ENCODE measurements at regions not wholly inside any gene's neighbourhood (a gene's known extent, or its start where the extent isn't known, plus 50 kb on each side); places are given as distances from the start of the nearest gene placed in this dataset.

- ChIA-PET CTCF (no interaction called here), POLR2A (no interaction called here), RAD21 (ENCODE audit: low non-redundant PET in 1 of 2, low total read pairs in 2 of 2, uncharacterized antibody in 2 of 2, unreplicated experiment in 2 of 2) (no interaction called here)
- ATAC-seq (no peak), DNase-seq (ENCODE audit: low read depth, low spot score) (no peak)
- Histone ChIP-seq H2AFZ (ENCODE audit: low read depth, low read length, poor library complexity, severe bottlenecking) (no peak overlapping the region), H3K4me3 (replicated peaks in 1 of 2; ENCODE audit: low read depth in 1 of 2, low read length in 2 of 2) (no peak overlapping the region), H3K4me2 (ENCODE audit: low read length) (no peak overlapping the region), H3K4me1 (ENCODE audit: control insufficient read depth in 1 of 2, insufficient read depth in 2 of 2, low read length in 2 of 2) (no peaks in the 10 kb centered on the region), H3K9ac (ENCODE audit: low read length) (no peak overlapping the region), H3K27me3 (ENCODE audit: insufficient read depth, low read length) (no peaks in the 10 kb centered on the region), H3K79me2 (ENCODE audit: insufficient read depth, low read length) (no peaks in the 10 kb centered on the region), H3K9me3 (ENCODE audit: control insufficient read depth in 1 of 2, insufficient read depth in 1 of 2, low read depth in 1 of 2, low read length in 2 of 2) (no peaks in the 10 kb centered on the region), H3K36me3 (ENCODE audit: control insufficient read depth in 1 of 2, insufficient read depth in 2 of 2, low read length in 2 of 2) (no peaks in the 10 kb centered on the region), H3K9me2 (ENCODE audit: insufficient read depth) (no peaks in the 10 kb centered on the region), H4K20me1 (ENCODE audit: insufficient read depth) (no peaks in the 10 kb centered on the region), H3K27ac (ENCODE audit: low read depth, low read length) (no peak overlapping the region)
- no TSS peak for BruUV-seq (replicated peaks)
- TF ChIP-seq, protein P1, sequence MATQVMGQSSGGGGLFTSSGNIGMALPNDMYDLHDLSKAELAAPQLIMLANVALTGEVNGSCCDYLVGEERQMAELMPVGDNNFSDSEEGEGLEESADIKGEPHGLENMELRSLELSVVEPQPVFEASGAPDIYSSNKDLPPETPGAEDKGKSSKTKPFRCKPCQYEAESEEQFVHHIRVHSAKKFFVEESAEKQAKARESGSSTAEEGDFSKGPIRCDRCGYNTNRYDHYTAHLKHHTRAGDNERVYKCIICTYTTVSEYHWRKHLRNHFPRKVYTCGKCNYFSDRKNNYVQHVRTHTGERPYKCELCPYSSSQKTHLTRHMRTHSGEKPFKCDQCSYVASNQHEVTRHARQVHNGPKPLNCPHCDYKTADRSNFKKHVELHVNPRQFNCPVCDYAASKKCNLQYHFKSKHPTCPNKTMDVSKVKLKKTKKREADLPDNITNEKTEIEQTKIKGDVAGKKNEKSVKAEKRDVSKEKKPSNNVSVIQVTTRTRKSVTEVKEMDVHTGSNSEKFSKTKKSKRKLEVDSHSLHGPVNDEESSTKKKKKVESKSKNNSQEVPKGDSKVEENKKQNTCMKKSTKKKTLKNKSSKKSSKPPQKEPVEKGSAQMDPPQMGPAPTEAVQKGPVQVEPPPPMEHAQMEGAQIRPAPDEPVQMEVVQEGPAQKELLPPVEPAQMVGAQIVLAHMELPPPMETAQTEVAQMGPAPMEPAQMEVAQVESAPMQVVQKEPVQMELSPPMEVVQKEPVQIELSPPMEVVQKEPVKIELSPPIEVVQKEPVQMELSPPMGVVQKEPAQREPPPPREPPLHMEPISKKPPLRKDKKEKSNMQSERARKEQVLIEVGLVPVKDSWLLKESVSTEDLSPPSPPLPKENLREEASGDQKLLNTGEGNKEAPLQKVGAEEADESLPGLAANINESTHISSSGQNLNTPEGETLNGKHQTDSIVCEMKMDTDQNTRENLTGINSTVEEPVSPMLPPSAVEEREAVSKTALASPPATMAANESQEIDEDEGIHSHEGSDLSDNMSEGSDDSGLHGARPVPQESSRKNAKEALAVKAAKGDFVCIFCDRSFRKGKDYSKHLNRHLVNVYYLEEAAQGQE (IDR thresholded peaks at IDR 0.05; ENCODE audit: low read depth): no peak
- TF ChIP-seq EZH2phosphoT487 (IDR thresholded peaks at IDR 0.05; ENCODE audit: borderline replicate concordance) (no peak), JUND (IDR thresholded peaks at IDR 0.05) (no peak), CBX3 (IDR thresholded peaks at IDR 0.05; ENCODE audit: low read depth) (no peak), CTCF (IDR thresholded peaks at IDR 0.05 in 2 of 3, conservative IDR thresholded peaks at IDR 0.05 in 1 of 3; ENCODE audit: borderline replicate concordance in 1 of 3, insufficient read depth in 1 of 3, low read depth in 2 of 3, low read length in 2 of 3) (no peak), ZFX (IDR thresholded peaks at IDR 0.05) (no peak), SP1 (IDR thresholded peaks at IDR 0.05; ENCODE audit: low read depth) (no peak), ZNF274 (IDR thresholded peaks at IDR 0.05; ENCODE audit: low read depth, low read length) (no peak)
- intact Hi-C loops (cut with micrococcal nuclease): no loop called here
Measured at GRCh38 chr12:68469113-68469512, 137.0 kb upstream of the MDM1 start.
